Stimulated activated CD8-positive, alpha-beta memory T cell treated with anti-CD3 and anti-CD28 coated beads, Interleukin-12 subunit alpha, Interleukin-12 subunit beta, amount 100 ng/mL, for 4 hours (primary cell): ENCODE measurements at regions not wholly inside any gene's neighbourhood (a gene's known extent, or its start where the extent isn't known, plus 50 kb on each side); places are given as distances from the start of the nearest gene placed in this dataset.

Experiments
- DNase-seq: peaks from one replicate; pipeline ENCODE4 v3.0.0-alpha.2; 2020; ENCODE audit warnings: low read depth

GRCh38 chr7:70907259-70908247 lies 224.4 kb upstream of the GALNT17 start:
- no peak for DNase-seq

DNA sequence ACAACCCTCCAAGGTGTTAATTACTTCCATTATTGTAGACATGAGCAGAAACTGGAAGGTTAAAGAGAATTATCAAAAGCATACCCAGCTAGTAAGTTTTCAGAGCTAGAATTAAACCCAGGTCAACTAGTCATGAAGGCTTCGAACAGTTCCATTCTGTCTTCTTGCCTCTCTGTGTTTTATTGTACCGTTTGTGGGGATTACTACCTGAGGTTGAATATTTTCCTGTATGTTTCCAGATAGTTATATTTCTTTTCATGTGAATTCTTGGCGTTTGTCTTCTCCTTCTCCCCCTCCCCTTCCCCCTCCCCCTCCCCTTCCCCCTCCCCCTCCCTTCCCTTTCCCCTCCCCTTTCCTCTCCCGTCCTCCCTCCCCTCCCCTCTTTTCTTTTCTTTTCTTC lies 218.0 kb upstream of the GALNT17 start:
- no peak for DNase-seq

DNA sequence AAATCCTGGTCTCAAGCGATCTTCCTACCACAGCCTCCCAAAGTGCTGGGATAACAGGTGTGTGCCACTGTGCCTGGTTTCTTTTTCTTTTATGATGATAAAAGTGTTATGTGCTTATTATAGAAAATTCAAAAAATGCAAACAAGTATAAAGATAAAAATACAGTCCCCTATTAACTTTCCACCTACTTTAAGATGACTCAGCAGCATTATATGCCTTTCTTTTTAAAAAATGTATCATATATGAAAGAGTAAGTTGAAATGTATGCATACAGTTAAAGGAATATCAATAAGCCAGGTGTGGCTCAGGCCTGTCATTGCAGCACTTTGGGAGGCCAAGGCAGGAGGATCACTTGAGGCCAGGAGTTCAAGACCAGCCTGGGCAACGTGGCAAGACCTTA lies 216.9 kb upstream of the GALNT17 start:
- no peak for DNase-seq

DNA sequence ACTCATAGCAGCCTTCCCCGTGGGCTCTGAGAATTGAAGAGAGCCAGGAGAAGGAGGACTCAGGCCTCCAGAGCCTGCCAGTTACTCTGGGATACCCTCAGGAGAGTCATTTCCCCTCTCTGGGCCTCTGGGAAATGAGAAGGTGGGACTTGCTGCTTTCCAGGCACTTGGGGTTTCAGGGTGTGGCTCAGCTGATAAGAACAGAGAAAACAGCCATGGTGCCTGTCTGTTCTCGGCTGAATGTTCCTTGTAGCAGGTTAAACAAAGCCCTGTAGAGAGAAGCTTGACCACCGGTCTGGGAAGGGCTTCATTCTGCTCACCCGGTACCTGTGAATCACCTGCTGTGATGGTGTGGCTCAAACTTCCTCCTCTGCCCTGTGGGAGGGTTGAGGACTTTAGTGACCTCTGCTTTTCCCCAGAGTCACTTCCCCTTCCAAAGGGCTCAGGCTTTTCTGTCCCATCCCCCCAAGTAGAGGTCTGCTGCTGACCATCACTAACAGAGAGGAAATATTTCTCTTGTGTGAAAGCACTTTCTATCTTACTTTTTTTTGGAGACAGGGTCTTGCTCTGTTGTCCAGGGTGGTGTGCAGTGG lies 212.4 kb upstream of the GALNT17 start:
- no peak for DNase-seq

GRCh38 chr7:70920876-70921275 lies 211.1 kb upstream of the GALNT17 start:
- DNase-seq = no peak

- no peak for DNase-seq
Measured at GRCh38 chr7:70923181-70923845, 208.6 kb upstream of the GALNT17 start.

DNA sequence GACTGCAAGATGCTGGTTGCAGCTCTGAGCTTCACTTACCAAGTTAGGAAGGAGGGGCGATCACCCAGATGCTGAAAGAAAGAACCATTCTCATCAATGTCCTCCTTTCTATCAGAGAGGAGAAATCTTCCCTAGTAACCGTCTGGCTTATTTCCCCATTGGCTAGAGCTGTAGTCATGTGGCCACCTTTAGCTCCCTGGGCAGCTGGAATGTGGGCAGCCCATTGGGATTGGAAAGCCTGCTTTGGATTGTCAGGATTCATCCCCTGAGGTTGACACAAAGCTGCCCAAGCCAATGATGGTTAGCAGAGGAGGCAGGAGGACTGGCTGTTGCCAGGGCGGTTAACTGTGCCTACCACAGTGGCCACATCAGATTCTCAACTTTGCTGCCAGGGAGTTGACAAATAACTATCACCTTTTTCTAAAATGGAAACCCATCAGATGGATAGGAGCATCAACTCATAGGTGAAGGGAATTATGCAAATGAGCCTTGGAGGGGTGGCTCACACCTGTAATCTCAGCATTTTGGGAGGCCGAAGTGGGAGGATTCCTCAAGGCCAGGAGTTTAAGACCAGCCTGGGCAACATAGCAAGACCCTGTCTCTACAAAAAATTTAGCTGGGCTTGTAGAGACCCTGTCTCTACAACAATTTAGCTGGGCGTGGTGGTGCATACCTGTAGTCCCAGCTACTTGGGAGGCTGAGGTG lies 206.4 kb upstream of the GALNT17 start:
- DNase-seq = no peak

- DNase-seq = no peak
Measured at GRCh38 chr7:70926666-70927065, 205.3 kb upstream of the GALNT17 start.

DNA sequence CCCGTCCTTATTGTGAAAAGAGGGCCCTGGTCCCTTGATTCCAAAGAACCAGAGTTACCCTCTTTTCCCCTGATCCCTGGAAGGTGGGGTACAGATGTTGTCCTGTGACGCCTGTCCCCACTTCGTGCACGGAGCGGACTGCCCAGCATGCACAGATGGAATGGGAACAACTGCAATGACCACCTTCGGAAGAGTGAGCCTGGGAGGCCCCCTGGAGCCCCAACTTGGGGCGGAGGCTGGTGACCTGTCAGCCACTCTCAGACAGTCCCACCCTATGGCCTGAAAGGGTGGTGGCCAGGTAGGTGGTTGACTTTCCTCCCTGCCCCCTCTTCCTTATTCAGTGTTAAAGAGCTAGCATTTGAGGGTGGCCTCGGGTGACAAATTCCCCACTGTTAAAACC lies 196.6 kb upstream of the GALNT17 start:
- no peak for DNase-seq

DNA sequence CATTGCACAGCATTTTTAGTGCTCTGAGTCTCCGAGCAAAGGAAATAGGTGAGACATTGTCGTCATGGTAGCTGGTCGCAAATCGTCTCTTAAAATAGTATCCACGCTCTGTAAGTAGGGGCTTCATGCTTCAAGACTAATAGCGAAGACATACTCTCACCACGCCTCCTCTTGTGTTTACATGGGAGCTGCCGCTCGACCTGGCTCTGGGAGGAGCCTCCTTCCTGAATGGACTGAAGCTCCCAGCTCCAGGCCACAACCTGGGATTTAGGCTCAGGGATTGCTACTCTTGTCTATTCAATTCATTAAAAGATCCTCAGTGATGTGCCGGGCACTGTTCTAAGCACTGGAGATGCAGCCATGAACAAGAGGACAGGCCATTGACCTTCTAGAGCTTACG lies 196.1 kb upstream of the GALNT17 start:
- DNase-seq = no peak

- DNase-seq = no peak
Measured at GRCh38 chr7:70937424-70937823, 194.5 kb upstream of the GALNT17 start.

DNA sequence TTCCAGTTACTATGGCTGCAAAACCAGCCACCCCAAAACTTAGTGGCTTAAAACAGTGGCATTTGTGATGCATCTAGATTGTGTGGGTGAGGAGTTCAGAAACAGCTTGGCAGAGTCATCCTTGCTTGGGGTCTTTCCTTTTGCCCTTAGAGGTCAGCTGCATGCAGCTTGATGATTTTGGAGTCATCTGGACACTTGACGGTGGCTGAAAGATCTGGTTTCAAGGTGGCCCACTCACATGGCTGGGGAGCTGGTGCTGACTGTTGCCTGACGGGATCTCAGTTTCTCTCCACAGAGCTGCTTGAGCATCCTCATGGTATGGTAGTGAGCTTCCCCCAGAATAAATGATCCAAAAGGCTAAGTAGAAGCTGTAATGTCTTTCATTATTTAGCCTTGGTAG lies 191.3 kb upstream of the GALNT17 start:
- no peak for DNase-seq

DNA sequence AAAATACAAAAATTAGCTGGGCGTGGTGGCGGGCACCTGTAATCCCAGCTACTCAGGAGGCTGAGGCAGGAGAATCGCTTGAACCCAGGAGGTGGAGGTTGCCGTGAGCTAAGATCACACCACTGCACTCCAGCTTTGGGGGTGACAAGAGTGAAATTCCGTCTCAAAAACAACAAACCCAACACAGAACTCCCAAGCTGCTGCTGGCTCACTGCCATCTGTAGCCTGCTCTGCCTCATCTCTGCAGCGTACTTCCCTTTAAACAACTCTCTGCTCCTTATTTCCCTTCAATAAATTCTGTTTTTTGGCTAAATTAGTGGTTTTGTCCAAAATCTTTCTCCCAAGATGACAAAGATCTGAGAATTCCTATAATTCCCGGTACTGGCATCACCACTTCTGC lies 189.2 kb upstream of the GALNT17 start:
- DNase-seq = no peak

GRCh38 chr7:70944516-70944915 lies 187.4 kb upstream of the GALNT17 start:
- DNase-seq = no peak

GRCh38 chr7:70947181-70947580 lies 184.8 kb upstream of the GALNT17 start:
- DNase-seq = no peak

GRCh38 chr7:70949862-70950261 lies 182.1 kb upstream of the GALNT17 start:
- DNase-seq = no peak

DNA sequence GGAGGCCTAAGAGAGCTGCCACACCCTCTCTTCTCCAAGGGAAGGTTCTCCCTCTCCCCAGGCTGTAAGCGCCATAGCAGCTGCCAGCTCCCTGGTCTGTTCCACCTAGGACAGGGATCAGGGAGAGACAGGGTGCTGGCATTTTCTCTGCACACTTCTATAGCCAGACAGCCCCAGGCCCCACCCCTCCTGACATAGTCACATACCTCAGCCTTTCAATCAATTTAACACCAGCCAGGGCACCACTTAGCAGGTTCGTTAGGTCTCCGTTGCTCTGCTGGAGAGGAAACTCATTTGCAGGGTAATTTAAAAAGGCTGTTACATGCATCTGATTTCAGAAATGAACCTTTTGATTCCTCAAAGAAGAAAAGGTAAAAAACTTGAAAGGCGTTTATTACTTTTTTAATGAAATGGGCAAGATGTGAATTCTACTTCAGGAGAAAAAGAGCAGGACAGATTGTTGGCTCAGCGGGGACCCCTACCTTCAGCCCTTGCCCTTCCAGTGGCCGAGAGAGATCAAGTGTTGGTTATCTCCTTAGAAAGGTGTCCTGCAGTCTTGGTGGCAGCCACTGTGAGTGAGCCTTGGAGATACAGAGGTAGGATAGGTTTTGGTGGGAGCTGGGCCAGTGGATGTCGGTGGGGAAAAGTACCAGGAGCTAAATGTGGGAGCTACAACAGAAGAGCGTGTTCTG lies 180.5 kb upstream of the GALNT17 start:
- DNase-seq = no peak

DNA sequence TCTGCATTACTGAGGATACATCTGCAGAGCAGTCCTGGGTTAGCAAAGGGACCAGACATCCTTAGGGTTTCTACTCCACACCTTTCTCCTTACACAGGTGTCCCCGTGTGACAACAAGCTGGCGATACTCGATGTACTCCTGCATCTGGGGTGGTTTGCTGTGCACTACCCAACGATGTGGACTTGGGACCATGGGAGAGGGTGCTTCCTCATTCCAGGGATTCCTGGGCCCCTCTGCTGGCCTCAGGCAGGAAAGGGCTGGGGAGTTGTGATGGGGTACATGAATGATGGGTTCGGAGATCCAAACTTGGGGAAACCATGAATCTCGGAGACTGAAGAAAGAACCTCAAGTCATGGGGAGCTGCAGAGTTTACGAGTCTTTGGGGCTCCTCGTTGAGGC lies 179.6 kb upstream of the GALNT17 start:
- DNase-seq = no peak

GRCh38 chr7:70953331-70953741 lies 178.6 kb upstream of the GALNT17 start:
- DNase-seq = no peak

GRCh38 chr7:70953796-70954195 lies 178.1 kb upstream of the GALNT17 start:
- DNase-seq = no peak

DNA sequence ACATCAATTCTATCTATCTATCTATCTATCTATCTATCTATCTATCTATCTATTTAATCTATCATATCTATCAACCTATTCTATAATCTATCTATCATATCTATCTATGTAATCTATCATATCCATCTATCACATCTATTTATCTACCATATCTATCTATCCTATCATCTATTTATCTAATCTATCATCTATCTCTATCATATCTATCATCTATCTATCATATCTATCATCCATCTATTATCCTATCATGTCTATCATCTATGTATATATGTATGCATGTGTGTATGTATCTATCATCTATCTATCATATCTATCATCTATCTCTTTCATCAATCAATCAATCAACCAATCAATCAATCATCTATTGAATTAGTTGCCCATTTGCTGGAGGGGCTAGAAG lies 159.3 kb upstream of the GALNT17 start:
- no peak for DNase-seq

GRCh38 chr7:70975754-70976153 lies 156.2 kb upstream of the GALNT17 start:
- no peak for DNase-seq
